Breast epithelium (tissue), 4 donors: ENCODE measurements at regions not wholly inside any gene's neighbourhood (a gene's known extent, or its start where the extent isn't known, plus 50 kb on each side); places are given as distances from the start of the nearest gene placed in this dataset.

ENCODE experiments used
- DNase-seq, 2 donors: peaks; one replicate each; pipeline ENCODE4 v3.0.0-alpha.2; 2019; ENCODE audit warnings: low spot score in 2 of 2
- H3K27ac ChIP-seq, 2 donors: fragments of 200-600 bp; sonication (generic) in 1 of 2; one replicate each; pipeline ENCODE4 v1.5.1; 2016 to 2019; ENCODE audit warnings: mild to moderate bottlenecking in 1 of 2
- H3K27me3 ChIP-seq, 2 donors: fragments of 200-600 bp; sonication (generic) in 1 of 2; one replicate each; pipeline versions ENCODE4 v1.5.1 to v1.6.0; 2017 to 2019; ENCODE audit warnings: control low read depth in 1 of 2, mild to moderate bottlenecking in 1 of 2
- H3K36me3 ChIP-seq: fragments of 200-600 bp; one replicate; pipeline ENCODE4 v1.5.1; 2019
- H3K4me1 ChIP-seq, 2 donors: fragments of 200-600 bp; sonication (generic); one replicate each; pipeline ENCODE4 v1.5.1; 2016 to 2019; ENCODE audit warnings: control low read depth in 1 of 2
- H3K4me3 ChIP-seq, 3 donors: fragments of 200-600 bp; sonication (generic); 1 replicate in 2 of 3; 2 replicates in 1 of 3; pipeline ENCODE4 v1.5.1; 2016 to 2019; ENCODE audit warnings: mild to moderate bottlenecking in 3 of 3, moderate library complexity in 2 of 3
- H3K9me3 ChIP-seq, 2 donors: fragments of 200-600 bp; sonication (generic) in 1 of 2; one replicate each; pipeline ENCODE4 v1.5.1; 2016 to 2019; ENCODE audit warnings: control low read depth in 1 of 2
- POLR2A ChIP-seq: fragments of 450-650 bp; IDR thresholded peaks from one replicate; pipeline ENCODE4 v1.6.1; 2016; ENCODE audit warnings: antibody characterized with exemption, mild to moderate bottlenecking, moderate library complexity
- POLR2AphosphoS5 ChIP-seq, 3 donors: sonication (generic); formaldehyde crosslinking; IDR thresholded peaks; one replicate each; pipeline ENCODE4 v1.6.1; 2017; ENCODE audit warnings: antibody characterized with exemption in 3 of 3
- intact Hi-C: fragments of 100-400 bp; cut with DNase I; formaldehyde crosslinking; loops from one replicate; pipeline ENCODE4 v1.15.1; 2023; ENCODE audit warnings: low total_unique reads
- TF ChIP-seq, protein P1 (sequence below), 3 donors: fragments of 450-650 bp; IDR thresholded peaks; one replicate each; pipeline ENCODE4 v1.5.1; 2016 to 2017; ENCODE audit warnings: antibody characterized with exemption in 3 of 3, mild to moderate bottlenecking in 3 of 3, moderate library complexity in 3 of 3

DNA sequence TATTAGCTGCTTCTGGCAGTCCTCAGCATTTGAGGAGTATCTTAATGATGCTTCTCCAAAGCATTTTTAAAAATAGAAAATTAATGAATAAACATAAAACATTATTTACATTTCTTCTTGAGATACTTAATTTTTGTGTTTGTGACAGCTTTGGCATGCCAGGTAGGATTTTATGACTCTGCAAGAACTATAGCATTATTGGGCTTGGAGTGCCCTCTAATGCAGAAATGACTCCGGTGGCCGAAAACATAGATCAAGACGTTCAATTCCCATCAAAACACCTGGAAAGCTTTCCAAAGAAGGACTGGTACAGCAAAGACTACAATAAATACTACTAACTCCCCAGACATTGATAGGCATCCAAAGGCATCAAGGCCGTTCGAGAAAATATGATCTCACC, 366.4 kb upstream of the CXADR start:
- TF ChIP-seq POLR2AphosphoS5 (IDR thresholded peaks at IDR 0.05) (no peak), POLR2A (no peak)
- TF ChIP-seq, protein P1, sequence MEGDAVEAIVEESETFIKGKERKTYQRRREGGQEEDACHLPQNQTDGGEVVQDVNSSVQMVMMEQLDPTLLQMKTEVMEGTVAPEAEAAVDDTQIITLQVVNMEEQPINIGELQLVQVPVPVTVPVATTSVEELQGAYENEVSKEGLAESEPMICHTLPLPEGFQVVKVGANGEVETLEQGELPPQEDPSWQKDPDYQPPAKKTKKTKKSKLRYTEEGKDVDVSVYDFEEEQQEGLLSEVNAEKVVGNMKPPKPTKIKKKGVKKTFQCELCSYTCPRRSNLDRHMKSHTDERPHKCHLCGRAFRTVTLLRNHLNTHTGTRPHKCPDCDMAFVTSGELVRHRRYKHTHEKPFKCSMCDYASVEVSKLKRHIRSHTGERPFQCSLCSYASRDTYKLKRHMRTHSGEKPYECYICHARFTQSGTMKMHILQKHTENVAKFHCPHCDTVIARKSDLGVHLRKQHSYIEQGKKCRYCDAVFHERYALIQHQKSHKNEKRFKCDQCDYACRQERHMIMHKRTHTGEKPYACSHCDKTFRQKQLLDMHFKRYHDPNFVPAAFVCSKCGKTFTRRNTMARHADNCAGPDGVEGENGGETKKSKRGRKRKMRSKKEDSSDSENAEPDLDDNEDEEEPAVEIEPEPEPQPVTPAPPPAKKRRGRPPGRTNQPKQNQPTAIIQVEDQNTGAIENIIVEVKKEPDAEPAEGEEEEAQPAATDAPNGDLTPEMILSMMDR (IDR thresholded peaks at IDR 0.05): no peak
- no peaks in the 10 kb centered on the region for H3K36me3 ChIP-seq
- no peak overlapping the region for H3K4me3 ChIP-seq
- DNase-seq: no peak
- no peaks in the 10 kb centered on the region for H3K27me3 ChIP-seq
- H3K4me1 ChIP-seq: no peaks in the 10 kb centered on the region
- intact Hi-C loops: no loop called here
- H3K9me3 ChIP-seq: no peaks in the 10 kb centered on the region
- no peak overlapping the region for H3K27ac ChIP-seq

DNA sequence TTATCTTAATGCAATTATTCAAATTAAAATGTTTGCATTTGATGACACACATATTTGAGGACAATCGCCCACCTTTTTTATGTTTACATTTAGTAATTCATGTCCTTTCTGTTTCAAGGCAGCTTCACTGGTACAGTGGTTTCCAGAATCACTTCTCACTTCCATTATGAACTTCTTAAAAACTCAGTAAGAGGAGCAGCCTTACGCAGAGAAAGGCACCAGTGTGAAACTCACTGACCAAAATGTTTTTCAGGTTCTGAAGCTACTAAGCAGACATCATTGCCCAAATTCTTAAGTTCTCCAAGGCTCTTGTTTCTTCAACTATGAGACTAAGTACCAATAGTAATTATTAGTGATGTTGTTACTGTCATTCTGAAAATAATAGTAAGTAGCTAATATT, 353.1 kb upstream of the CXADR start:
- Histone ChIP-seq H3K27ac (no peak overlapping the region), H3K27me3 (no peaks in the 10 kb centered on the region), H3K4me1 (no peaks in the 10 kb centered on the region), H3K9me3 (no peaks in the 10 kb centered on the region), H3K36me3 (no peaks in the 10 kb centered on the region), H3K4me3 (no peak overlapping the region)
- intact Hi-C loops: no loop called here
- DNase-seq: no peak
- TF ChIP-seq POLR2A (no peak), POLR2AphosphoS5 (IDR thresholded peaks at IDR 0.05) (no peak)
- TF ChIP-seq, protein P1 (IDR thresholded peaks at IDR 0.05): no peak

DNA sequence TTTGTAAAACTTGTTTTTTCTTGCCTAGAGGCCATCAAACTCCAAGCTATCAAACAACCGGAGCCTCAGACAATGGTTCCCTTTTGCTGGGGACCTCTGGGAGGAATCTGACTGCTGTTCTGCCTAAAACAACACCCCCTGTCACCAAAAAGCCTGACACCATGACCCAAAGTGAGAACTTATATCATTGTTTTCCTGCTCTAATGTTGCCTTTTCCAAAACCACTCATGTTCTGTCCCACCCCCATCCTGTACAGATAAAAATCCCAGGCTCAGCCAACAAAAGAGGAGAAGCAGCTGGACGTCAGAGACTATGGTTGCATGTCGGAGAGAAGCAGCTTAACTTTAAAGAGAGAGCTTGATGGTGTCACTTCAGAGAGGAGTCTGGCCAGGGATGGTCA, 327.2 kb upstream of the CXADR start:
- no peak overlapping the region for H3K27ac ChIP-seq
- TF ChIP-seq POLR2AphosphoS5 (IDR thresholded peaks at IDR 0.05) (no peak), POLR2A (no peak)
- TF ChIP-seq, protein P1 (IDR thresholded peaks at IDR 0.05): no peak
- intact Hi-C loops: no loop called here
- peaks cover 0 to 4% of the 10 kb centered on the region in 2 donors for H3K9me3 ChIP-seq
- no peaks in the 10 kb centered on the region for H3K36me3 ChIP-seq
- no peak overlapping the region for H3K4me3 ChIP-seq
- DNase-seq: no peak
- no peaks in the 10 kb centered on the region for H3K27me3 ChIP-seq
- H3K4me1 ChIP-seq: no peaks in the 10 kb centered on the region

DNA sequence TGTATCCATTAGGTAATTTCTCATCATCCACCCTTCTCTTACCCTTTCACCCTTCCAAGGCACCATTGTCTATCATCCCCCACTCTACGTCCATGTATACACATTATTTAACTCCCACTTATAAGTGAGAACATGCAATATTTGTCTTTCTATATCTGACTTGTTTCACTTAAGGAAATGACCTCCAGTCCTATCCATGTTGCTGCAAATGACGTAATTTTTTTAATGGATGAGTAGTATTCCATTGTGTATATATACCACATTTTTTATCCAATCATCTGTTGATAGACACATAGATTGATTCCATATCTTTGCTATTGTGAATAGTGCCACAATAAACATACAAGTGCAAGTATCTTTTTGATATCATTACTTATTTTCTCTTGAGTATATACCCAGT, 322.9 kb upstream of the CXADR start:
- intact Hi-C loops: no loop called here
- H3K4me3 ChIP-seq: no peak overlapping the region
- TF ChIP-seq POLR2AphosphoS5 (IDR thresholded peaks at IDR 0.05): no peak
- no peak for TF ChIP-seq POLR2A
- TF ChIP-seq, protein P1 (IDR thresholded peaks at IDR 0.05): no peak
- no peak overlapping the region for H3K27ac ChIP-seq
- H3K36me3 ChIP-seq: no peaks in the 10 kb centered on the region
- DNase-seq: no peak
- H3K27me3 ChIP-seq: no peaks in the 10 kb centered on the region
- H3K9me3 ChIP-seq: peaks cover 9 to 11% of the 10 kb centered on the region in 2 donors
- no peaks in the 10 kb centered on the region for H3K4me1 ChIP-seq

DNA sequence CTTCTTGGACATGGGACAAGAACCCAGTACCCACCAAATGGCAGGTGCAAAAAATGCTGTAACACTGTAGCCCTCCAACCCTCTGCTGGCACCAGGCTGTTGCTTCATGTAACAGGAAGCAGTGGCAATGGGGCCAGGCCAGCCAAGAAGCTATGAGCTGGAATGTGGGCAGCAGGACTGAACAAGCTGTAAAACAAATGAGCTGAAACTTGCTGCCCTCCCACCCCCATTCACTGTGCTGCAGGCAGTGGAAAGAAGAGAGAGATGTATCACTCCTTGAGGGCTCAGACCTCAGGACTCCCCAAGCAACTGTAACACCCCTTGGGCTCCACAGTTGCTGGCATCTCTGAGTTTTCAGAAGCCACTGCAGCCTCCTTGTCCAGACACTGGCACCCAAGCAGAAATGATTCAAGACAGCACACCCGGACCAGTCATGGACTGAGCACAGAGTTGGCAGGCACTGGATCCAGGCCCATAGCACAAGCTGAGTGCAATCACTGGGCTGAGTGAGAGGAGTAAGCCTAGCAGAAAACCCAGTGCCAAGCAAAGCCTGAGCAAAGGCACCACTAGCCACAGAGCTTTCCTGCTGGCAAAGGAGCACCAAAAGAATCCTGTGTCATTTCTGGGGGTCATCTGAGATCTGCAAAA, 321.4 kb upstream of the CXADR start:
- Histone ChIP-seq H3K4me1 (no peaks in the 10 kb centered on the region), H3K4me3 (peak overlapping the region in 1 of 3 donors; percentile 19), H3K27ac (no peak overlapping the region), H3K36me3 (no peaks in the 10 kb centered on the region), H3K27me3 (no peaks in the 10 kb centered on the region), H3K9me3 (peaks cover 9 to 11% of the 10 kb centered on the region in 2 donors)
- intact Hi-C loops: no loop called here
- no peak for DNase-seq
- TF ChIP-seq, protein P1 (IDR thresholded peaks at IDR 0.05): no peak
- TF ChIP-seq POLR2AphosphoS5 (IDR thresholded peaks at IDR 0.05) (no peak), POLR2A (no peak)
